ENCODE measurements at regions not wholly inside any gene's neighbourhood (a gene's known extent, or its start where the extent isn't known, plus 50 kb on each side); places are given as distances from the start of the nearest gene placed in this dataset.

DNA sequence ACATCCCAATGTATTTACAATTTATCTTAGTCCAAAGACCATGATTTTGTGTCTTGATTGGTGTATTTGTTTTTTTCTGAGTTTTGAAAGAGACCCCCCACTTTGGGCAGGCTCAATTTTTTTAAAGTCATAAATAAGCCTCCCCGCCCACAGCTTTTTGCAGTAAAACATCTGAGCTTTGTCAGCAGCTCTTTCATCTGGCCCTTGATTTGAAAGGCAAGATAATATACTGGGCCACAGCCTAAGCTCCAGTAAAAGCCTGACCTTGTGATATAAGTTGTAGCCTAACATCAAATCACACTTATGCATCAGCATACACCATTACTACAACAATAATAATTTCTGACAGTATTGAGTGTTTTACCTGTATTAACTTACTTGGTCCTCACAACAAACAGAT is 51.3 kb upstream of the SERTAD2 start:
- TF ChIP-seq MXI1 (IDR thresholded peaks at IDR 0.05; ENCODE audit: borderline replicate concordance, low read depth, low read length), result no peak
- TF ChIP-seq, protein P1, sequence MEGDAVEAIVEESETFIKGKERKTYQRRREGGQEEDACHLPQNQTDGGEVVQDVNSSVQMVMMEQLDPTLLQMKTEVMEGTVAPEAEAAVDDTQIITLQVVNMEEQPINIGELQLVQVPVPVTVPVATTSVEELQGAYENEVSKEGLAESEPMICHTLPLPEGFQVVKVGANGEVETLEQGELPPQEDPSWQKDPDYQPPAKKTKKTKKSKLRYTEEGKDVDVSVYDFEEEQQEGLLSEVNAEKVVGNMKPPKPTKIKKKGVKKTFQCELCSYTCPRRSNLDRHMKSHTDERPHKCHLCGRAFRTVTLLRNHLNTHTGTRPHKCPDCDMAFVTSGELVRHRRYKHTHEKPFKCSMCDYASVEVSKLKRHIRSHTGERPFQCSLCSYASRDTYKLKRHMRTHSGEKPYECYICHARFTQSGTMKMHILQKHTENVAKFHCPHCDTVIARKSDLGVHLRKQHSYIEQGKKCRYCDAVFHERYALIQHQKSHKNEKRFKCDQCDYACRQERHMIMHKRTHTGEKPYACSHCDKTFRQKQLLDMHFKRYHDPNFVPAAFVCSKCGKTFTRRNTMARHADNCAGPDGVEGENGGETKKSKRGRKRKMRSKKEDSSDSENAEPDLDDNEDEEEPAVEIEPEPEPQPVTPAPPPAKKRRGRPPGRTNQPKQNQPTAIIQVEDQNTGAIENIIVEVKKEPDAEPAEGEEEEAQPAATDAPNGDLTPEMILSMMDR (conservative IDR thresholded peaks at IDR 0.05; ENCODE audit: low read depth, low read length), result no peak
- TF ChIP-seq POLR2A (IDR thresholded peaks at IDR 0.05; ENCODE audit: low read depth, low read length), result no peak
- no peak for TF ChIP-seq SMC3 (IDR thresholded peaks at IDR 0.05; ENCODE audit: low read depth, low read length)
- no peak for TF ChIP-seq RAD21 (IDR thresholded peaks at IDR 0.05; ENCODE audit: low read length)
- TF ChIP-seq, protein P2, sequence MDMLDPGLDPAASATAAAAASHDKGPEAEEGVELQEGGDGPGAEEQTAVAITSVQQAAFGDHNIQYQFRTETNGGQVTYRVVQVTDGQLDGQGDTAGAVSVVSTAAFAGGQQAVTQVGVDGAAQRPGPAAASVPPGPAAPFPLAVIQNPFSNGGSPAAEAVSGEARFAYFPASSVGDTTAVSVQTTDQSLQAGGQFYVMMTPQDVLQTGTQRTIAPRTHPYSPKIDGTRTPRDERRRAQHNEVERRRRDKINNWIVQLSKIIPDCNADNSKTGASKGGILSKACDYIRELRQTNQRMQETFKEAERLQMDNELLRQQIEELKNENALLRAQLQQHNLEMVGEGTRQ (IDR thresholded peaks at IDR 0.05; ENCODE audit: low read depth, low read length), result no peak
- TF ChIP-seq RFX5 (IDR thresholded peaks at IDR 0.05; ENCODE audit: low read depth, low read length), result no peak
- no peak for TF ChIP-seq MAZ (IDR thresholded peaks at IDR 0.05; ENCODE audit: borderline replicate concordance, low read depth, low read length)
- no peak for TF ChIP-seq RCOR1 (IDR thresholded peaks at IDR 0.05; ENCODE audit: insufficient replicate concordance, low read length)

All from IMR-90 (cell line).